Right lobe of liver (tissue), 4 donors: ENCODE measurements at regions not wholly inside any gene's neighbourhood (a gene's known extent, or its start where the extent isn't known, plus 50 kb on each side); places are given as distances from the start of the nearest gene placed in this dataset.

Experiments
- POLR2A ChIP-seq: fragments of 450-650 bp; IDR thresholded peaks from one replicate; pipeline ENCODE4 v1.6.1; 2017; ENCODE audit warnings: antibody characterized with exemption, mild to moderate bottlenecking
- TF ChIP-seq, protein P1 (sequence below), 4 donors: fragments of 200-600 bp in 3 of 4; fragments of 450-650 bp in 1 of 4; IDR thresholded peaks; one replicate each; pipeline versions ENCODE4 v1.5.1 to v1.8.0; 2016 to 2022; ENCODE audit warnings: antibody characterized with exemption in 4 of 4, mild to moderate bottlenecking in 2 of 4
- donor health status: DM: no; HTN: no; CAD: no.
- donor health status: DM: no; HTN: no; CAD: no.
- donor health status: DM: no; HTN: yes; CAD: no.

DNA sequence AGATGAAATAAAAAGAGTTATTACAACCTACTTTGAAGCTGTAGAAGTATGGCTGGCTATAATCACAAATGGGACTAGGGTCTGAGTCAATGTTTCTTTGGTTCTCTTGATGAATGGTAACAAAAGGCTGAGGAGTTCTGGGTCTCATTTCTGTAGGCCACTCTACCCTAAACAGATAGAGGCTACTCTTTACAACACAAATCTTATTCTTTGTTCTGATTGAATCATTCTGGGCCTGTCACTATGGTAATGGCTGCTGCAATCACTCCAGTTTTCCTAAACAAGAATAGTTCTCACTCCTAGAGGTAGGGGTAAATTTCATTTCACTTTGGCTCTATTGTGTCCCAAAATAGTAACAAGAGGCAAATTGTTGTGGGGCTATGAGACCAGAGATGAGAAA lies 1714.3 kb upstream of the PCDH20 start:
- TF ChIP-seq, protein P1, sequence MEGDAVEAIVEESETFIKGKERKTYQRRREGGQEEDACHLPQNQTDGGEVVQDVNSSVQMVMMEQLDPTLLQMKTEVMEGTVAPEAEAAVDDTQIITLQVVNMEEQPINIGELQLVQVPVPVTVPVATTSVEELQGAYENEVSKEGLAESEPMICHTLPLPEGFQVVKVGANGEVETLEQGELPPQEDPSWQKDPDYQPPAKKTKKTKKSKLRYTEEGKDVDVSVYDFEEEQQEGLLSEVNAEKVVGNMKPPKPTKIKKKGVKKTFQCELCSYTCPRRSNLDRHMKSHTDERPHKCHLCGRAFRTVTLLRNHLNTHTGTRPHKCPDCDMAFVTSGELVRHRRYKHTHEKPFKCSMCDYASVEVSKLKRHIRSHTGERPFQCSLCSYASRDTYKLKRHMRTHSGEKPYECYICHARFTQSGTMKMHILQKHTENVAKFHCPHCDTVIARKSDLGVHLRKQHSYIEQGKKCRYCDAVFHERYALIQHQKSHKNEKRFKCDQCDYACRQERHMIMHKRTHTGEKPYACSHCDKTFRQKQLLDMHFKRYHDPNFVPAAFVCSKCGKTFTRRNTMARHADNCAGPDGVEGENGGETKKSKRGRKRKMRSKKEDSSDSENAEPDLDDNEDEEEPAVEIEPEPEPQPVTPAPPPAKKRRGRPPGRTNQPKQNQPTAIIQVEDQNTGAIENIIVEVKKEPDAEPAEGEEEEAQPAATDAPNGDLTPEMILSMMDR (IDR thresholded peaks at IDR 0.05), result no peak
- no peak for TF ChIP-seq POLR2A
